GM12874 (cell line): ENCODE measurements at regions not wholly inside any gene's neighbourhood (a gene's known extent, or its start where the extent isn't known, plus 50 kb on each side); places are given as distances from the start of the nearest gene placed in this dataset.

Source experiments
- CTCF ChIP-seq: IDR thresholded peaks from 2 replicates; pipeline ENCODE4 v1.5.1; 2011; ENCODE audit warnings: low read depth, mild to moderate bottlenecking, control low read depth, low read length, moderate library complexity; ENCODE audit not compliant: insufficient read depth

- TF ChIP-seq CTCF = no peak
Measured at GRCh38 chr3:161555320-161555719, 58.7 kb downstream of the OTOL1 start.

- TF ChIP-seq CTCF = no peak
Measured at GRCh38 chr3:161556533-161556932, 59.9 kb downstream of the OTOL1 start.

- no peak for TF ChIP-seq CTCF
Measured at GRCh38 chr3:161556941-161557340, 60.3 kb downstream of the OTOL1 start.

GRCh38 chr3:161557445-161558150, 61.0 kb downstream of the OTOL1 start:
- no peak for TF ChIP-seq CTCF

GRCh38 chr3:161558236-161558635, 61.6 kb downstream of the OTOL1 start:
- TF ChIP-seq CTCF = no peak

GRCh38 chr3:161559177-161559998, 62.8 kb downstream of the OTOL1 start:
- TF ChIP-seq CTCF = peak; percentile 78

GRCh38 chr3:161560008-161560637, 63.5 kb downstream of the OTOL1 start:
- peak; percentile 47 for TF ChIP-seq CTCF
